Common myeloid progenitor, CD34-positive (primary cell): ENCODE measurements at regions not wholly inside any gene's neighbourhood (a gene's known extent, or its start where the extent isn't known, plus 50 kb on each side); places are given as distances from the start of the nearest gene placed in this dataset.

Experiments
- CTCF ChIA-PET: fragments of 350-600 bp; sonication (Branson Sonifier 250); formaldehyde crosslinking; loops from one replicate; lab custom pipeline; 2021; ENCODE audit warnings: antibody characterized with exemption; lab: Charles Lee
- POLR2A ChIA-PET: fragments of 350-600 bp; sonication (Branson Sonifier 250); formaldehyde crosslinking; loops from one replicate; lab custom pipeline; 2021; ENCODE audit warnings: antibody characterized with exemption; lab: Charles Lee
- DNase-seq, 3 donors: peaks; one replicate each; pipeline versions ENCODE4 v3.0.0 to v3.0.0-alpha.2; 2013
- H3K27ac ChIP-seq, 2 experiments: 1 replicate in 1 of 2; 2 replicates in 1 of 2; pipeline ENCODE4 v1.7.0; 2013; ENCODE audit warnings: inconsistent platforms in 2 of 2, low read length in 2 of 2, mild to moderate bottlenecking in 2 of 2, low read depth in 1 of 2, moderate library complexity in 1 of 2; ENCODE audit not compliant: severe bottlenecking in 2 of 2, insufficient read depth in 1 of 2, poor library complexity in 1 of 2
- H3K27me3 ChIP-seq, 5 experiments: replicated peaks in 2 of 5; 1 replicate in 3 of 5; 2 replicates in 2 of 5; pipeline versions ENCODE4 v1.6.1 to v1.7.0; 2013; ENCODE audit warnings: low read length in 4 of 5, mild to moderate bottlenecking in 2 of 5, moderate library complexity in 2 of 5, inconsistent platforms in 1 of 5; ENCODE audit not compliant: insufficient read depth in 5 of 5, control insufficient read depth in 4 of 5
- H3K36me3 ChIP-seq, 4 experiments: 1 replicate in 2 of 4; 2 replicates in 2 of 4; pipeline versions ENCODE4 v1.6.1 to v1.7.0; 2013; ENCODE audit warnings: low read length in 3 of 4, control low read depth in 1 of 4, mild to moderate bottlenecking in 1 of 4; ENCODE audit not compliant: control insufficient read depth in 4 of 4, insufficient read depth in 4 of 4
- H3K4me1 ChIP-seq, 4 experiments: 1 replicate in 3 of 4; 2 replicates in 1 of 4; pipeline versions ENCODE4 v1.6.1 to v1.7.1; 2013; ENCODE audit warnings: low read length in 3 of 4, mild to moderate bottlenecking in 3 of 4, control low read depth in 1 of 4, inconsistent platforms in 1 of 4, moderate library complexity in 1 of 4; ENCODE audit not compliant: control insufficient read depth in 4 of 4, insufficient read depth in 4 of 4; ENCODE audit errors: control extremely low read depth in 1 of 4
- H3K4me3 ChIP-seq, 7 experiments: 1 replicate in 4 of 7; 2 replicates in 3 of 7; pipeline versions ENCODE4 v1.5.1 to v1.7.0; 2013; ENCODE audit warnings: mild to moderate bottlenecking in 7 of 7, low read length in 6 of 7, moderate library complexity in 6 of 7, inconsistent platforms in 2 of 7, low read depth in 2 of 7, control low read depth in 1 of 7; ENCODE audit not compliant: insufficient read depth in 4 of 7, control insufficient read depth in 1 of 7; ENCODE audit errors: extremely low read depth in 1 of 7
- H3K9me3 ChIP-seq, 5 experiments: 1 replicate in 4 of 5; 2 replicates in 1 of 5; pipeline versions ENCODE4 v1.6.1 to v1.7.1; 2013; ENCODE audit warnings: low read length in 4 of 5, mild to moderate bottlenecking in 2 of 5, inconsistent platforms in 1 of 5, low read depth in 1 of 5, moderate library complexity in 1 of 5; ENCODE audit not compliant: control insufficient read depth in 4 of 5, insufficient read depth in 2 of 5; ENCODE audit errors: control extremely low read depth in 1 of 5
- WGBS: methylation state at CpG from one replicate; pipeline ENCODE4 v1.1.5; 2013; ENCODE audit not compliant: insufficient coverage; 5-methylcytosine and 5-hydroxymethylcytosine counted together

- CTCF ChIA-PET, result no interaction called here
- DNase-seq, result no peak
- H3K27me3 ChIP-seq, result no peaks in the 10 kb centered on the region
- no CpG with 5 or more reads among the region's 1 CpG for WGBS
- no peak overlapping the region for H3K4me3 ChIP-seq
- peaks cover 0 to 10% (median 1%) of the 10 kb centered on the region in 4 experiments for H3K4me1 ChIP-seq
- no peaks in the 10 kb centered on the region for H3K9me3 ChIP-seq
- no peak overlapping the region for H3K27ac ChIP-seq
- H3K36me3 ChIP-seq, result no peaks in the 10 kb centered on the region
- POLR2A ChIA-PET, result no interaction called here
Measured at GRCh38 chr1:183726825-183727224, 73.7 kb upstream of the APOBEC4 start.

GRCh38 chr1:183724350-183725042, 71.4 kb upstream of the APOBEC4 start:
- DNase-seq, result no peak
- Histone ChIP-seq H3K36me3 (no peaks in the 10 kb centered on the region), H3K4me1 (no peaks in the 10 kb centered on the region), H3K27ac (no peak overlapping the region), H3K27me3 (no peaks in the 10 kb centered on the region), H3K9me3 (no peaks in the 10 kb centered on the region), H3K4me3 (no peak overlapping the region)
- CTCF ChIA-PET, result interaction anchor here (0.7 kb wide), 1 partner anchor 124 kb away, joined by 3 read pairs; no protein-coding TSS in a partner anchor
- 100% methylated on average over 1 of the region's 5 CpGs for WGBS
- POLR2A ChIA-PET, result no interaction called here

- 100% methylated on average over 1 of the region's 2 CpGs for WGBS
- CTCF ChIA-PET, result no interaction called here
Measured at GRCh38 chr1:183723571-183723970, 70.5 kb upstream of the APOBEC4 start.

GRCh38 chr1:183721041-183721440, 67.9 kb upstream of the APOBEC4 start:
- Histone ChIP-seq H3K4me3 (no peak overlapping the region), H3K4me1 (no peaks in the 10 kb centered on the region), H3K27me3 (no peaks in the 10 kb centered on the region), H3K27ac (no peak overlapping the region), H3K36me3 (no peaks in the 10 kb centered on the region), H3K9me3 (no peaks in the 10 kb centered on the region)
- 100% methylated on average over 1 of the region's 1 CpG for WGBS
- ChIA-PET CTCF (no interaction called here), POLR2A (no interaction called here)
- no peak for DNase-seq

More at GRCh38 chr1:183723571-183723970, 70.5 kb upstream of the APOBEC4 start:
- Histone ChIP-seq H3K27me3 (no peaks in the 10 kb centered on the region), H3K27ac (no peak overlapping the region), H3K4me1 (no peaks in the 10 kb centered on the region), H3K36me3 (no peaks in the 10 kb centered on the region), H3K9me3 (no peaks in the 10 kb centered on the region), H3K4me3 (no peak overlapping the region)
- DNase-seq, result no peak
- POLR2A ChIA-PET, result no interaction called here

GRCh38 chr1:183720028-183720427, 66.9 kb upstream of the APOBEC4 start:
- no peak overlapping the region for H3K4me3 ChIP-seq
- H3K27me3 ChIP-seq, result no peaks in the 10 kb centered on the region
- ChIA-PET CTCF (no interaction called here), POLR2A (no interaction called here)
- DNase-seq, result no peak
- no peaks in the 10 kb centered on the region for H3K36me3 ChIP-seq
- WGBS, result 100% methylated on average over 3 of the region's 3 CpGs
- no peaks in the 10 kb centered on the region for H3K9me3 ChIP-seq
- no peaks in the 10 kb centered on the region for H3K4me1 ChIP-seq
- H3K27ac ChIP-seq, result no peak overlapping the region

GRCh38 chr1:183719289-183719688, 66.2 kb upstream of the APOBEC4 start:
- DNase-seq, result no peak
- no peaks in the 10 kb centered on the region for H3K4me1 ChIP-seq
- H3K36me3 ChIP-seq, result no peaks in the 10 kb centered on the region
- POLR2A ChIA-PET, result no interaction called here
- no peaks in the 10 kb centered on the region for H3K27me3 ChIP-seq
- H3K9me3 ChIP-seq, result no peaks in the 10 kb centered on the region
- H3K27ac ChIP-seq, result no peak overlapping the region
- no peak overlapping the region for H3K4me3 ChIP-seq
- 100% methylated on average over 2 of the region's 2 CpGs for WGBS
- CTCF ChIA-PET, result no interaction called here

GRCh38 chr1:183716286-183716685, 63.2 kb upstream of the APOBEC4 start:
- H3K27ac ChIP-seq, result no peak overlapping the region
- ChIA-PET POLR2A (no interaction called here), CTCF (no interaction called here)
- WGBS, result 100% methylated on average over 1 of the region's 1 CpG
- no peak for DNase-seq
- no peak overlapping the region for H3K4me3 ChIP-seq
- no peaks in the 10 kb centered on the region for H3K36me3 ChIP-seq
- no peaks in the 10 kb centered on the region for H3K4me1 ChIP-seq
- H3K27me3 ChIP-seq, result no peaks in the 10 kb centered on the region
- no peaks in the 10 kb centered on the region for H3K9me3 ChIP-seq
